H1 (cell line): ENCODE measurements at regions not wholly inside any gene's neighbourhood (a gene's known extent, or its start where the extent isn't known, plus 50 kb on each side); places are given as distances from the start of the nearest gene placed in this dataset.

Source experiments
- CTCF ChIA-PET: fragments of 300-600 bp; sonication (Branson Sonifier 250); formaldehyde crosslinking; loops from one replicate; lab custom pipeline; 2021; ENCODE audit not compliant: partially characterized antibody; lab: Charles Lee
- POLR2A ChIA-PET: fragments of 300-600 bp; sonication (Branson Sonifier 250); formaldehyde crosslinking; loops from one replicate; lab custom pipeline; 2021; ENCODE audit warnings: inconsistent platforms; ENCODE audit not compliant: partially characterized antibody; lab: Charles Lee
- DNase-seq, 2 experiments: peaks; one replicate each; pipeline versions ENCODE4 v3.0.0 to v3.0.0-alpha.2; 2010 to 2022; ENCODE audit warnings: low spot score in 2 of 2, low read depth in 1 of 2, mixed read lengths in 1 of 2
- FAIRE-seq: peaks from 2 replicates; lab custom pipeline; 2011; peaks lifted over from hg19 to GRCh38; lab: Jason Lieb, UNC
- H2AFZ ChIP-seq: 2 replicates; pipeline ENCODE4 v1.8.1; 2012; ENCODE audit warnings: low read length, inconsistent platforms
- H2AK5ac ChIP-seq: 2 replicates; pipeline ENCODE4 v1.6.1; 2013; ENCODE audit warnings: low read depth, low read length
- H2BK120ac ChIP-seq: replicated peaks from 2 replicates; pipeline ENCODE3; 2013; ENCODE audit warnings: low read depth, low read length, inconsistent platforms
- H2BK12ac ChIP-seq: 2 replicates; pipeline ENCODE4 v1.6.1; 2013; ENCODE audit warnings: low read depth, low read length
- H2BK15ac ChIP-seq: 2 replicates; pipeline ENCODE4 v1.6.1; 2013; ENCODE audit warnings: low read length
- H2BK20ac ChIP-seq: 2 replicates; pipeline ENCODE4 v1.6.1; 2013; ENCODE audit warnings: low read length
- H2BK5ac ChIP-seq: 2 replicates; pipeline ENCODE4 v1.6.1; 2013; ENCODE audit warnings: low read depth, low read length
- H3K14ac ChIP-seq: 2 replicates; pipeline ENCODE4 v1.6.1; 2013; ENCODE audit warnings: inconsistent platforms; ENCODE audit not compliant: insufficient read length
- H3K18ac ChIP-seq: 2 replicates; pipeline ENCODE4 v1.6.1; 2013; ENCODE audit warnings: low read length; ENCODE audit errors: extremely low read depth
- H3K23ac ChIP-seq: 2 replicates; pipeline ENCODE4 v1.6.1; 2013; ENCODE audit warnings: inconsistent platforms; ENCODE audit not compliant: insufficient read length
- H3K23me2 ChIP-seq: 2 replicates; pipeline ENCODE4 v1.6.1; 2013; ENCODE audit warnings: low read depth, low read length
- H3K27ac ChIP-seq: 2 replicates; pipeline ENCODE4 v1.6.1; 2011; ENCODE audit warnings: low read depth, low read length, inconsistent platforms
- H3K27me3 ChIP-seq, 4 experiments: replicated peaks in 1 of 4; 1 replicate in 1 of 4; 2 replicates in 3 of 4; pipeline versions ENCODE4 v1.6.1 to v1.8.1; 2011 to 2013; ENCODE audit warnings: low read length in 3 of 4, mild to moderate bottlenecking in 3 of 4, inconsistent platforms in 2 of 4, mixed read lengths in 2 of 4, moderate library complexity in 1 of 4; ENCODE audit not compliant: control insufficient read depth in 3 of 4, insufficient read depth in 3 of 4; ENCODE audit errors: extremely low read depth in 1 of 4
- H3K36me3 ChIP-seq, 4 experiments: 2 replicates each; pipeline versions ENCODE4 v1.6.1 to v1.8.1; 2011 to 2013; ENCODE audit warnings: mild to moderate bottlenecking in 4 of 4, low read length in 3 of 4, moderate library complexity in 2 of 4, control low read depth in 1 of 4, inconsistent platforms in 1 of 4; ENCODE audit not compliant: insufficient read depth in 4 of 4, control insufficient read depth in 2 of 4
- H3K4ac ChIP-seq: replicated peaks from 2 replicates; pipeline ENCODE3; 2013; ENCODE audit warnings: low read length, low read depth, mixed read lengths, inconsistent platforms; ENCODE audit not compliant: insufficient read length
- H3K4me1 ChIP-seq, 4 experiments: replicated peaks in 1 of 4; 1 replicate in 1 of 4; 2 replicates in 3 of 4; pipeline versions ENCODE4 v1.6.1 to v1.8.1; 2011 to 2013; ENCODE audit warnings: low read length in 3 of 4, inconsistent platforms in 2 of 4, mixed read lengths in 1 of 4; ENCODE audit not compliant: insufficient read depth in 4 of 4, control insufficient read depth in 3 of 4
- H3K4me2 ChIP-seq, 2 experiments: 2 replicates each; pipeline versions ENCODE4 v1.6.1 to v1.8.1; 2011 to 2013; ENCODE audit warnings: low read depth in 2 of 2, low read length in 2 of 2, control low read depth in 1 of 2, inconsistent platforms in 1 of 2, mild to moderate bottlenecking in 1 of 2; ENCODE audit not compliant: insufficient read depth in 1 of 2
- H3K4me3 ChIP-seq, 4 experiments: fragments of 200-600, 300-600 bp in 1 of 4; sonication (generic), shearing (Covaris generic), sonication (Bioruptor Twin) in 1 of 4; 2 replicates each; pipeline versions ENCODE4 v1.5.1 to v1.8.1; 2011 to 2016; ENCODE audit warnings: low read length in 4 of 4, low read depth in 3 of 4, control low read depth in 2 of 4, inconsistent platforms in 2 of 4, mild to moderate bottlenecking in 2 of 4, mixed read lengths in 1 of 4, moderate library complexity in 1 of 4; ENCODE audit not compliant: insufficient read depth in 2 of 4; ENCODE audit errors: extremely low read depth in 1 of 4
- H3K56ac ChIP-seq: replicated peaks from 2 replicates; pipeline ENCODE3; 2013; ENCODE audit warnings: low read depth, mild to moderate bottlenecking, mixed read lengths, low read length, inconsistent platforms; ENCODE audit not compliant: insufficient read length
- H3K79me1 ChIP-seq: 2 replicates; pipeline ENCODE4 v1.6.1; 2013; ENCODE audit warnings: low read depth, low read length, control low read depth
- H3K79me2 ChIP-seq, 2 experiments: 2 replicates each; pipeline versions ENCODE4 v1.6.1 to v1.8.1; 2012 to 2013; ENCODE audit warnings: low read length in 2 of 2, mild to moderate bottlenecking in 2 of 2, inconsistent platforms in 1 of 2; ENCODE audit not compliant: insufficient read depth in 2 of 2, control insufficient read depth in 1 of 2
- H3K9ac ChIP-seq, 4 experiments: replicated peaks in 1 of 4; 1 replicate in 1 of 4; 2 replicates in 3 of 4; pipeline versions ENCODE4 v1.6.1 to v1.8.1; 2011 to 2013; ENCODE audit warnings: low read depth in 3 of 4, low read length in 3 of 4, control low read depth in 2 of 4, mild to moderate bottlenecking in 2 of 4, moderate library complexity in 2 of 4, inconsistent platforms in 1 of 4; ENCODE audit errors: extremely low read depth in 1 of 4
- H3K9me3 ChIP-seq, 2 experiments: 2 replicates each; pipeline versions ENCODE4 v1.6.1 to v1.8.1; 2012 to 2013; ENCODE audit warnings: mild to moderate bottlenecking in 2 of 2, moderate library complexity in 2 of 2, control low read depth in 1 of 2, inconsistent platforms in 1 of 2, low read depth in 1 of 2, low read length in 1 of 2, mixed read lengths in 1 of 2; ENCODE audit not compliant: insufficient read depth in 2 of 2
- H4K20me1 ChIP-seq, 2 experiments: replicated peaks in 1 of 2; 2 replicates each; pipeline versions ENCODE3 to v1.8.1; 2011 to 2013; ENCODE audit warnings: inconsistent platforms in 2 of 2, low read length in 2 of 2, mild to moderate bottlenecking in 1 of 2; ENCODE audit not compliant: insufficient read depth in 2 of 2, control insufficient read depth in 1 of 2
- H4K5ac ChIP-seq: 2 replicates; pipeline ENCODE4 v1.6.1; 2013; ENCODE audit warnings: low read length, low read depth, mixed read lengths, inconsistent platforms; ENCODE audit not compliant: insufficient read length
- H4K8ac ChIP-seq: 2 replicates; pipeline ENCODE4 v1.8.0; 2013; ENCODE audit warnings: mild to moderate bottlenecking, moderate library complexity, low read length, inconsistent platforms; ENCODE audit not compliant: insufficient read depth; ENCODE audit errors: extremely low read depth
- H4K91ac ChIP-seq: replicated peaks from 2 replicates; pipeline ENCODE3; 2013; ENCODE audit warnings: low read length, mixed read lengths, inconsistent platforms; ENCODE audit not compliant: insufficient read length
- GABPA ChIP-seq: IDR thresholded peaks from 2 replicates; pipeline ENCODE4 v1.6.1; 2011; ENCODE audit warnings: mild to moderate bottlenecking, low read length, moderate library complexity, borderline replicate concordance; ENCODE audit not compliant: insufficient read depth
- NRF1 ChIP-seq: IDR thresholded peaks from 2 replicates; pipeline ENCODE4 v1.6.1; 2011; ENCODE audit warnings: mild to moderate bottlenecking, low read depth, low read length, improper control_type of control experiment
- RNF2 ChIP-seq: fragments of 200-900, 300-1000 bp; sonication (generic); IDR thresholded peaks from 2 replicates; pipeline ENCODE4 v1.7.1; 2016; ENCODE audit warnings: borderline replicate concordance, low read depth, mild to moderate bottlenecking, antibody characterized with exemption, low read length; ENCODE audit not compliant: poor library complexity, severe bottlenecking; ENCODE audit errors: missing control alignments
- SIN3A ChIP-seq, 2 experiments: IDR thresholded peaks in 1 of 2; conservative IDR thresholded peaks in 1 of 2; 2 replicates each; pipeline ENCODE4 v1.6.1; 2011 to 2012; ENCODE audit warnings: low read length in 2 of 2, improper control_type of control experiment in 1 of 2, low read depth in 1 of 2, mild to moderate bottlenecking in 1 of 2
- WGBS, 2 experiments: shearing (Covaris generic) in 1 of 2; methylation state at CpG; one replicate each; pipeline versions ENCODE4 v1.1.6 to v1.1.7; 2013 to 2015; ENCODE audit warnings: low lambda C conversion rate in 2 of 2, mixed read lengths in 2 of 2, inconsistent platforms in 1 of 2, low coverage in 1 of 2, missing lambda C conversion rate in 1 of 2; ENCODE audit not compliant: insufficient replicate concordance in 2 of 2, insufficient coverage in 1 of 2, insufficient read length in 1 of 2; ENCODE audit errors: extremely low coverage in 1 of 2, missing lambda C conversion rate in 1 of 2; 5-methylcytosine and 5-hydroxymethylcytosine counted together

DNA sequence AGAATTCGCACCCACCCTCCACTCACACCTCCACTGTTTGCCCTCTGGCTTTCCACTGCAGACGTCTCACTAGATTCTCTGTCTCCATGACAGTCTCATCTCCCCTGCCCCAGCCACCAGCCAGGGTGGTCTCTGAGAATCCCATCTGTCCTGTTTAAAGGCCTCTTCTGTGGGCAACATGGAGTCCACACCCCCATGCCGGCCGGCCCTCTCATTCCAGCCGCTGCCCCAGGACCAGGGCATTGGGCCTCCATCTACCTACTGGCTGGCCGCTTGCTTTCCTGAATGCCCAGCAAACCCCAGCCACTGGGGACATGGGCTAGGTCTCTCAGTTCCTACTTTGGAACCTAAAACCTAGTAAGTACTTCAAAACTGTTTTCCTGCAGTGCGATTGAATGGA is 65.6 kb upstream of the RUFY1 start:
- Histone ChIP-seq H2BK20ac (no peak overlapping the region), H3K36me3 (no peaks in the 10 kb centered on the region), H4K20me1 (no peaks in the 10 kb centered on the region), H2BK5ac (no peak overlapping the region), H3K9me3 (no peaks in the 10 kb centered on the region), H2BK15ac (no peak overlapping the region), H3K4ac (no peak overlapping the region), H3K23me2 (no peaks in the 10 kb centered on the region), H3K79me2 (no peaks in the 10 kb centered on the region), H4K5ac (no peak overlapping the region), H3K14ac (no peak overlapping the region), H3K56ac (no peak overlapping the region), H2AFZ (no peak overlapping the region), H3K27me3 (no peaks in the 10 kb centered on the region; a peak in 1 of 7 replicates), H3K79me1 (no peaks in the 10 kb centered on the region), H3K23ac (no peak overlapping the region), H3K27ac (no peak overlapping the region), H2BK120ac (no peak overlapping the region), H3K9ac (no peak overlapping the region), H3K4me3 (no peak overlapping the region), H3K4me2 (no peak overlapping the region), H4K8ac (no peak overlapping the region), H2BK12ac (no peak overlapping the region), H3K18ac (no peak overlapping the region), H2AK5ac (no peak overlapping the region), H4K91ac (no peak overlapping the region), H3K4me1 (no peaks in the 10 kb centered on the region)
- 95% methylated on average over 7 of the region's 7 CpGs; no CpG with 5 or more reads in 1 of the 2 experiments for WGBS, 2 experiments
- CTCF ChIA-PET: no interaction called here
- FAIRE-seq (no peak), DNase-seq (no peak)
- POLR2A ChIA-PET: no interaction called here
- TF ChIP-seq GABPA (no peak), NRF1 (no peak), RNF2 (no peak), SIN3A (conservative IDR thresholded peaks at IDR 0.05 in 1 of 2, IDR thresholded peaks at IDR 0.05 in 1 of 2; ENCODE audit: low read depth in 1 of 2, low read length in 2 of 2) (no peak)
